ENCODE measurements at regions not wholly inside any gene's neighbourhood (a gene's known extent, or its start where the extent isn't known, plus 50 kb on each side); places are given as distances from the start of the nearest gene placed in this dataset. TPM values are rescaled to one million over a fixed set of nuclear protein-coding genes. Genes with fewer than 3 reads are reported as not detected.
"Not testable (repeated sequence)": the region's sequence is repeated elsewhere in the genome, so short reads cannot be mapped to it uniquely, and the experiment has no call there.

- not testable (repeated sequence) for DNase-seq (ENCODE audit: low read depth in 2 of 3, low spot score in 2 of 3)
These were observed 198.2 kb upstream of the NPAP1 start for GRCh38 chr15:24477107-24478025.

DNA sequence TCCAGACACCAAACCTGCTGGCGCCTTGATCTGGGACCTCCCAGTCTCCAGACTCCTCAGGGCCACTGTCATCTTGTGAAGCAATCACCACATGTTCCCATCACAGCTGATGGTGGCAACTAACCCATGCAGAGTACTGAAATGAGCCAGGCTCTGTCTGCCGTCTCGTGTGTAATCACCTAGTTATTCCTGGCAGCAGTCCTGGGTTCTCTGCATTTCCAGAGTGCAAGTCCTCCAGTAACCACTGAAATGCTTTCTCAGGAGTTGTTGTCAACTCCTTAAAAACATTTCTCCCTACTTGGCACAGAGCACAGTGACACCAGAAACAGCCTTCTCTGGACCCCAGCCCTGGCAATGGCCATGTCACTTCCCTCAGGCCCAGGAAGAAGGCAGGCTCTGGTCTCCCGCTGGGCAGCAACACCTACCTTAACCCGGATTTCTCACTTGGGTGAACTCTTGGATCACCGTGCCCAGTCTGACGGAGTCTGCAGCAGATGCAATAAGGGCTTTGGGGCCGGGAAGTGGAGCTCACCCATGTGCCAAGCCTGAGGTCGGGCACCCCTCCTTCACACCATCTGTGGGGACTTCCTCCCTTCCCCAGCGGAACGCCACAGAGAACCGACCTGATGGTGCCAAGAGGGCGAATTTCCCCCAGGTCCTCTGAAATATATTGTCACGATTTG is 189.5 kb upstream of the NPAP1 start:
- not testable (repeated sequence) for DNase-seq (ENCODE audit: low read depth in 2 of 3, low spot score in 2 of 3)

- not testable (repeated sequence) for DNase-seq (ENCODE audit: low read depth in 2 of 3, low spot score in 2 of 3)
These were observed 187.2 kb upstream of the NPAP1 start for GRCh38 chr15:24488164-24488907.

GRCh38 chr15:24505216-24505615 is 170.4 kb upstream of the NPAP1 start:
- DNase-seq (ENCODE audit: low read depth in 2 of 3, low spot score in 2 of 3): not testable (repeated sequence)

GRCh38 chr15:24509714-24510113 is 165.9 kb upstream of the NPAP1 start:
- not testable (repeated sequence) for DNase-seq (ENCODE audit: low read depth in 2 of 3, low spot score in 2 of 3)

- DNase-seq (ENCODE audit: low read depth in 2 of 3, low spot score in 2 of 3): not testable (repeated sequence)
These were observed 164.0 kb upstream of the NPAP1 start for GRCh38 chr15:24511598-24511997.

- not testable (repeated sequence) for DNase-seq (ENCODE audit: low read depth in 2 of 3, low spot score in 2 of 3)
These were observed 156.8 kb upstream of the NPAP1 start for GRCh38 chr15:24518772-24519171.

GRCh38 chr15:24531235-24531634 is 144.3 kb upstream of the NPAP1 start:
- not testable (repeated sequence) for DNase-seq (ENCODE audit: low read depth in 2 of 3, low spot score in 2 of 3)

GRCh38 chr15:24534032-24534431 is 141.5 kb upstream of the NPAP1 start:
- DNase-seq (ENCODE audit: low read depth in 2 of 3, low spot score in 2 of 3): not testable (repeated sequence)

- not testable (repeated sequence) for DNase-seq (ENCODE audit: low read depth in 2 of 3, low spot score in 2 of 3)
These were observed 118.3 kb upstream of the NPAP1 start for GRCh38 chr15:24557281-24557680.

- no peak for DNase-seq (ENCODE audit: low read depth in 2 of 3, low spot score in 2 of 3)
These were observed 67.9 kb upstream of the NPAP1 start for GRCh38 chr15:24607636-24608035.

DNA sequence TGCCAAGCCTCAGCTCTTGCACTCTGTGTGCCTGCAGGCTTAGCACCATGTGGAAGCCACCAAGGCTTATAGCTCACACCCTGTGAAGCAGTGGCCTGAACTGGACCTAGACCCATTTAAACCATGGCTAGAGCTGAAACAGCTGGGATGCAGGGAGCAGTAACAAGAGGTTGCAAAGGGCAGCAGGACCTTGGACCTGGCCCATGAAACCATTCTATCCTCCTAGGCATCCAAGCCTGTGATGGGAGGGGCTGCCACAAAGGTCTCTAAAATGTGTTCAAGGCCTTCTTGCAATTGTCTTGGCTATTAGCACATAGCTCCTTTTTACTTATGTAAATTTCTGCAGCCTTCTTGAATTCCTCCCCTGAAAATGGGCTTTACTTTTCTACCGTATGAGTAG is 57.9 kb upstream of the NPAP1 start:
- no peak for DNase-seq (ENCODE audit: low read depth in 2 of 3, low spot score in 2 of 3)

GRCh38 chr15:24621630-24622215 is 53.9 kb upstream of the NPAP1 start:
- no peak for DNase-seq (ENCODE audit: low read depth in 2 of 3, low spot score in 2 of 3)

Small RNA genes in the stretch of these regions (small RNA-seq; reads per million reads assigned to genes)
- not detected for gene RNU6-741P

Measured in hematopoietic multipotent progenitor cell (in vitro differentiated cells).